OCI-LY7 (cell line): ENCODE measurements at regions not wholly inside any gene's neighbourhood (a gene's known extent, or its start where the extent isn't known, plus 50 kb on each side); places are given as distances from the start of the nearest gene placed in this dataset.

Experiments used
- BruUV-seq: library from RNA; stranded (reverse); fragments of 400-500 nt; replicated peaks from 2 replicates; lab custom pipeline; 2021; lab: Mats Ljungman, UMichigan
- CTCF ChIA-PET: fragments of 300-600 bp; sonication (Branson Sonifier 250); formaldehyde crosslinking; loops from one replicate; lab custom pipeline; 2022; ENCODE audit warnings: antibody characterized with exemption; ENCODE audit not compliant: unreplicated experiment; lab: Charles Lee
- POLR2A ChIA-PET: fragments of 300-600 bp; sonication (Branson Sonifier 250); formaldehyde crosslinking; loops from one replicate; lab custom pipeline; 2022; ENCODE audit warnings: antibody characterized with exemption; lab: Charles Lee
- DNase-seq: peaks from one replicate; pipeline ENCODE4 v3.0.0-alpha.2; 2015; ENCODE audit warnings: low spot score
- H2AFZ ChIP-seq: fragments of 200-600 bp; sonication (generic), shearing (Covaris generic); 2 replicates; pipeline ENCODE4 v1.6.1; 2014; ENCODE audit warnings: mild to moderate bottlenecking, antibody characterized with exemption, low read length, moderate library complexity
- H3K27ac ChIP-seq: fragments of 200-600 bp; sonication (generic); 2 replicates; pipeline ENCODE4 v1.5.1; 2014; ENCODE audit warnings: mixed run types, low read depth, mild to moderate bottlenecking, moderate library complexity, low read length, inconsistent platforms; ENCODE audit not compliant: poor library complexity, severe bottlenecking
- H3K36me3 ChIP-seq: fragments of 200-600 bp; sonication (generic); 2 replicates; pipeline ENCODE4 v1.6.1; 2014; ENCODE audit warnings: mild to moderate bottlenecking, antibody characterized with exemption, low read length, moderate library complexity, mixed read lengths; ENCODE audit not compliant: insufficient read depth
- H3K4me1 ChIP-seq: fragments of 200-600 bp; sonication (generic); 2 replicates; pipeline ENCODE4 v1.5.1; 2014; ENCODE audit warnings: mild to moderate bottlenecking, low read length; ENCODE audit not compliant: insufficient read depth, poor library complexity, severe bottlenecking
- H3K4me2 ChIP-seq: fragments of 200-600 bp; sonication (generic); 2 replicates; pipeline ENCODE4 v1.6.1; 2014; ENCODE audit warnings: mild to moderate bottlenecking, low read length
- H3K4me3 ChIP-seq: fragments of 200-600 bp; sonication (generic); 2 replicates; pipeline ENCODE4 v1.5.1; 2014; ENCODE audit warnings: mild to moderate bottlenecking, low read depth, low read length; ENCODE audit not compliant: poor library complexity, severe bottlenecking
- H3K79me2 ChIP-seq: fragments of 200-600 bp; sonication (generic); 2 replicates; pipeline ENCODE4 v1.6.1; 2016; ENCODE audit warnings: low read depth, mild to moderate bottlenecking, low read length, moderate library complexity, mixed read lengths; ENCODE audit not compliant: insufficient read depth
- H3K9me2 ChIP-seq: fragments of 200-600 bp; sonication (generic); 2 replicates; pipeline ENCODE4 v1.6.1; 2016; ENCODE audit warnings: mild to moderate bottlenecking, low read length, mixed read lengths; ENCODE audit not compliant: insufficient read depth
- H3K9me3 ChIP-seq: fragments of 200-600 bp; sonication (generic); 2 replicates; pipeline ENCODE4 v1.6.1; 2014; ENCODE audit warnings: mild to moderate bottlenecking, mixed run types, low read length, mixed read lengths
- H4K20me1 ChIP-seq: fragments of 200-600 bp; sonication (generic); 2 replicates; pipeline ENCODE4 v1.6.1; 2014; ENCODE audit warnings: mild to moderate bottlenecking, antibody characterized with exemption, low read length, moderate library complexity, mixed read lengths; ENCODE audit not compliant: insufficient read depth
- CTCF ChIP-seq: fragments of 200-600 bp; sonication (generic); conservative IDR thresholded peaks from 2 replicates; pipeline ENCODE4 v1.5.1; 2014; ENCODE audit warnings: mild to moderate bottlenecking, antibody characterized with exemption, low read length, moderate library complexity, mixed read lengths
- EZH2phosphoT487 ChIP-seq: fragments of 200-600 bp; sonication (generic); IDR thresholded peaks from 2 replicates; pipeline ENCODE4 v1.6.1; 2018; ENCODE audit warnings: low read depth, borderline replicate concordance, mild to moderate bottlenecking, mixed run types, antibody characterized with exemption, low read length, moderate library complexity, mixed read lengths
- intact Hi-C: fragments of 100-400 bp; cut with micrococcal nuclease; formaldehyde crosslinking; loops from one replicate; pipeline ENCODE4 v1.10.0; 2022; ENCODE audit not compliant: unreplicated experiment

DNA sequence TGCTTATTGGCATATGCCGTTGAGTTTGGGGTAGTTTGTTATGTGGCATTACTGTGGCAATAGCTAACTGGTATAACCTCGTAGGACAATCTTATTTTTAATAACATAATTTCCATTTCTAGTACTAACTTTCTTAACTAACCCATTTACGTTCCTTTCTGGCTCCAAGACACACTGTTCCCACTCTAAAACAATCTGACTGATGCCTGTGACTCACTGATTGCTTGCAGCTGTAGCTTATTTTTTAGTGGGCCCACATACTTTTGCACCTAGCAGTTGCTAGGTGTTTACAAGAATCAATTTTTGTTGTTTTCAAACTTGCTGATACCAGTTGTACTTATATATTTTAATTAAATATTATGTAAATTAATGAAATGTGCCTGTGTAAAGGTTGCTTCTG, 52.2 kb downstream of the FAT3 start:
- no peak overlapping the region for H3K27ac ChIP-seq
- intact Hi-C loops, result no loop called here
- TF ChIP-seq EZH2phosphoT487 (no peak), CTCF (no peak)
- CTCF ChIA-PET, result no interaction called here
- BruUV-seq, result no TSS peak
- no peaks in the 10 kb centered on the region for H3K4me1 ChIP-seq
- H3K4me3 ChIP-seq, result no peak overlapping the region
- H2AFZ ChIP-seq, result no peak overlapping the region
- H3K36me3 ChIP-seq, result no peaks in the 10 kb centered on the region
- no peaks in the 10 kb centered on the region for H3K9me2 ChIP-seq
- no peaks in the 10 kb centered on the region for H4K20me1 ChIP-seq
- H3K79me2 ChIP-seq, result no peaks in the 10 kb centered on the region
- no peak overlapping the region for H3K4me2 ChIP-seq
- no peaks in the 10 kb centered on the region for H3K9me3 ChIP-seq
- POLR2A ChIA-PET, result no interaction called here
- DNase-seq, result no peak

- no peaks in the 10 kb centered on the region for H3K36me3 ChIP-seq
- no peaks in the 10 kb centered on the region for H3K9me3 ChIP-seq
- no peak overlapping the region for H3K27ac ChIP-seq
- H3K79me2 ChIP-seq, result no peaks in the 10 kb centered on the region
- no peak overlapping the region for H2AFZ ChIP-seq
- CTCF ChIA-PET, result no interaction called here
- intact Hi-C loops, result no loop called here
- no peak for TF ChIP-seq CTCF
- no peak for TF ChIP-seq EZH2phosphoT487
- H3K9me2 ChIP-seq, result no peaks in the 10 kb centered on the region
- no peak for DNase-seq
- H3K4me3 ChIP-seq, result no peak overlapping the region
- no peak overlapping the region for H3K4me2 ChIP-seq
- H4K20me1 ChIP-seq, result no peaks in the 10 kb centered on the region
- no TSS peak for BruUV-seq
- POLR2A ChIA-PET, result no interaction called here
- H3K4me1 ChIP-seq, result no peaks in the 10 kb centered on the region
Observed at GRCh38 chr11:92277871-92278270, 53.3 kb downstream of the FAT3 start.

- Histone ChIP-seq H3K9me3 (no peaks in the 10 kb centered on the region), H3K9me2 (no peaks in the 10 kb centered on the region), H3K79me2 (no peaks in the 10 kb centered on the region), H3K4me2 (no peak overlapping the region), H2AFZ (no peak overlapping the region), H3K36me3 (no peaks in the 10 kb centered on the region), H4K20me1 (no peaks in the 10 kb centered on the region), H3K4me1 (no peaks in the 10 kb centered on the region), H3K27ac (no peak overlapping the region), H3K4me3 (no peak overlapping the region)
- CTCF ChIA-PET, result no interaction called here
- no TSS peak for BruUV-seq
- intact Hi-C loops, result no loop called here
- POLR2A ChIA-PET, result no interaction called here
- DNase-seq, result no peak
- no peak for TF ChIP-seq EZH2phosphoT487
- no peak for TF ChIP-seq CTCF
Observed at GRCh38 chr11:92278791-92279433, 54.3 kb downstream of the FAT3 start.
